T-cell (primary cell): ENCODE measurements at regions not wholly inside any gene's neighbourhood (a gene's known extent, or its start where the extent isn't known, plus 50 kb on each side); places are given as distances from the start of the nearest gene placed in this dataset.

Experiments
- ATAC-seq, 4 experiments: fragments of 200-7000 bp in 3 of 4; fragments of 150-1000 bp in 1 of 4; cut with Tn5 transposase; replicated peaks in 1 of 4; 1 replicate in 3 of 4; 2 replicates in 1 of 4; pipeline ENCODE4 v1.10.0; 2021; ENCODE audit warnings: moderate library complexity in 3 of 4, mild to moderate bottlenecking in 2 of 4, moderate number of reproducible peaks in 1 of 4
- CTCF ChIA-PET, 2 donors: fragments of 300-600 bp; sonication (Branson Sonifier 250); formaldehyde crosslinking; loops; one replicate each; lab custom pipeline; 2022; ENCODE audit warnings: antibody characterized with exemption in 2 of 2; lab: Charles Lee
- POLR2A ChIA-PET, 2 donors: fragments of 300-600 bp; sonication (Branson Sonifier 250); formaldehyde crosslinking; loops; one replicate each; lab custom pipeline; 2022; ENCODE audit warnings: antibody characterized with exemption in 2 of 2; lab: Charles Lee
- DNase-seq, 35 experiments: peaks; one replicate each; pipeline versions ENCODE4 v3.0.0 to v3.0.0-alpha.2; 2013 to 2023
- H3K27ac ChIP-seq: one replicate; pipeline ENCODE4 v1.5.1; 2013; ENCODE audit warnings: low read length
- H3K27me3 ChIP-seq, 2 experiments: replicated peaks in 1 of 2; 1 replicate in 1 of 2; 2 replicates in 1 of 2; pipeline versions ENCODE4 v1.6.1 to v1.7.0; 2013; ENCODE audit warnings: low read length in 1 of 2, mixed read lengths in 1 of 2; ENCODE audit not compliant: control insufficient read depth in 2 of 2, insufficient read depth in 2 of 2; ENCODE audit errors: extremely low read depth in 1 of 2
- H3K36me3 ChIP-seq, 2 donors: 1 replicate in 1 of 2; 2 replicates in 1 of 2; pipeline versions ENCODE4 v1.6.1 to v1.7.0; 2013; ENCODE audit warnings: low read length in 1 of 2; ENCODE audit not compliant: control insufficient read depth in 2 of 2, insufficient read depth in 1 of 2; ENCODE audit errors: extremely low read depth in 1 of 2
- H3K4me1 ChIP-seq, 2 experiments: 1 replicate in 1 of 2; 2 replicates in 1 of 2; pipeline versions ENCODE4 v1.6.1 to v1.7.0; 2013; ENCODE audit warnings: low read length in 2 of 2, mixed read lengths in 1 of 2; ENCODE audit not compliant: insufficient read depth in 2 of 2, control insufficient read depth in 1 of 2; ENCODE audit errors: extremely low read depth in 1 of 2
- H3K4me3 ChIP-seq, 2 donors: 1 replicate in 1 of 2; 2 replicates in 1 of 2; pipeline versions ENCODE4 v1.5.1 to v1.7.0; 2013; ENCODE audit warnings: mild to moderate bottlenecking in 2 of 2, low read length in 1 of 2, moderate library complexity in 1 of 2; ENCODE audit not compliant: control insufficient read depth in 1 of 2; ENCODE audit errors: extremely low read depth in 1 of 2
- H3K9me3 ChIP-seq: 2 replicates; pipeline ENCODE4 v1.7.0; 2013
- H3K27ac Mint-ChIP-seq, 2 donors: one replicate each; pipeline ENCODE4 v1.8.0; 2020 to 2021; ENCODE audit warnings: mild to moderate bottlenecking in 2 of 2, mixed read lengths in 2 of 2
- H3K27me3 Mint-ChIP-seq, 2 donors: one replicate each; pipeline ENCODE4 v1.8.0; 2021 to 2022; ENCODE audit warnings: mixed read lengths in 2 of 2
- H3K36me3 Mint-ChIP-seq: one replicate; pipeline ENCODE4 v1.8.0; 2021; ENCODE audit warnings: mixed read lengths
- H3K4me1 Mint-ChIP-seq, 3 donors: one replicate each; pipeline ENCODE4 v1.8.0; 2020 to 2022; ENCODE audit warnings: mixed read lengths in 3 of 3, mild to moderate bottlenecking in 1 of 3
- H3K4me3 Mint-ChIP-seq, 3 donors: one replicate each; pipeline ENCODE4 v1.8.0; 2020 to 2022; ENCODE audit warnings: mild to moderate bottlenecking in 3 of 3, mixed read lengths in 3 of 3, moderate library complexity in 3 of 3
- H3K9me3 Mint-ChIP-seq, 3 donors: one replicate each; pipeline ENCODE4 v1.8.0; 2020 to 2022; ENCODE audit warnings: mixed read lengths in 3 of 3
- WGBS: methylation state at CpG from one replicate; pipeline ENCODE4 v1.1.5; 2013; ENCODE audit warnings: missing lambda C conversion rate; ENCODE audit not compliant: insufficient coverage; 5-methylcytosine and 5-hydroxymethylcytosine counted together

GRCh38 chr1:57550092-57550491 is 126.2 kb upstream of the DAB1 start:
- Mint-ChIP-seq H3K27me3 (peaks cover 3 to 4% of the 10 kb centered on the region in 2 donors), H3K27ac (no peak overlapping the region), H3K4me3 (no peak overlapping the region), H3K4me1 (no peaks in the 10 kb centered on the region), H3K36me3 (no peaks in the 10 kb centered on the region), H3K9me3 (peaks cover 0 to 6% (median 0%) of the 10 kb centered on the region in 3 donors)
- no peaks in the 10 kb centered on the region for H3K4me1 ChIP-seq
- H3K4me3 ChIP-seq, result no peak overlapping the region
- CTCF ChIA-PET, result no interaction called here
- H3K27ac ChIP-seq, result no peak overlapping the region
- H3K36me3 ChIP-seq, result no peaks in the 10 kb centered on the region
- no peak for DNase-seq
- WGBS, result no CpG with 5 or more reads among the region's 1 CpG
- ATAC-seq, result no peak
- no peaks in the 10 kb centered on the region for H3K27me3 ChIP-seq
- H3K9me3 ChIP-seq, result no peaks in the 10 kb centered on the region
- POLR2A ChIA-PET, result no interaction called here

- Mint-ChIP-seq H3K9me3 (peaks cover 0 to 6% (median 0%) of the 10 kb centered on the region in 3 donors), H3K27ac (no peak overlapping the region), H3K4me3 (no peak overlapping the region), H3K27me3 (peaks cover 3 to 4% of the 10 kb centered on the region in 2 donors), H3K36me3 (no peaks in the 10 kb centered on the region), H3K4me1 (no peaks in the 10 kb centered on the region)
- ATAC-seq, result no peak
- ChIA-PET POLR2A (no interaction called here), CTCF (no interaction called here)
- Histone ChIP-seq H3K4me3 (no peak overlapping the region), H3K9me3 (no peaks in the 10 kb centered on the region), H3K27me3 (no peaks in the 10 kb centered on the region), H3K27ac (no peak overlapping the region), H3K4me1 (no peaks in the 10 kb centered on the region), H3K36me3 (no peaks in the 10 kb centered on the region)
- no peak for DNase-seq
- 94% methylated on average over 2 of the region's 4 CpGs for WGBS
Measured at GRCh38 chr1:57549300-57549699, 125.4 kb upstream of the DAB1 start.

- H3K4me1 Mint-ChIP-seq, result no peaks in the 10 kb centered on the region
- peaks cover 0 to 4% (median 0%) of the 10 kb centered on the region in 3 donors for H3K9me3 Mint-ChIP-seq
- CTCF ChIA-PET, result no interaction called here
- Histone ChIP-seq H3K4me1 (no peaks in the 10 kb centered on the region), H3K36me3 (no peaks in the 10 kb centered on the region), H3K27me3 (no peaks in the 10 kb centered on the region), H3K9me3 (no peaks in the 10 kb centered on the region), H3K27ac (no peak overlapping the region), H3K4me3 (no peak overlapping the region)
- POLR2A ChIA-PET, result no interaction called here
- 14% methylated on average over 1 of the region's 5 CpGs for WGBS
- DNase-seq (no peak), ATAC-seq (no peak)
- no peak overlapping the region for H3K4me3 Mint-ChIP-seq
- no peaks in the 10 kb centered on the region for H3K36me3 Mint-ChIP-seq
- H3K27ac Mint-ChIP-seq, result no peak overlapping the region
- peaks cover 3 to 4% of the 10 kb centered on the region in 2 donors for H3K27me3 Mint-ChIP-seq
Measured at GRCh38 chr1:57546549-57547330, 122.9 kb upstream of the DAB1 start.

- Mint-ChIP-seq H3K4me3 (no peak overlapping the region), H3K9me3 (peaks cover 0 to 4% (median 4%) of the 10 kb centered on the region in 3 donors), H3K36me3 (no peaks in the 10 kb centered on the region), H3K4me1 (no peaks in the 10 kb centered on the region), H3K27me3 (peaks cover 3 to 4% of the 10 kb centered on the region in 2 donors), H3K27ac (no peak overlapping the region)
- Histone ChIP-seq H3K4me3 (no peak overlapping the region), H3K27me3 (no peaks in the 10 kb centered on the region), H3K9me3 (no peaks in the 10 kb centered on the region), H3K4me1 (no peaks in the 10 kb centered on the region), H3K36me3 (no peaks in the 10 kb centered on the region), H3K27ac (no peak overlapping the region)
- CTCF ChIA-PET, result no interaction called here
- no CpG with 5 or more reads among the region's 2 CpGs for WGBS
- ATAC-seq, result no peak
- DNase-seq, result no peak
- POLR2A ChIA-PET, result no interaction called here
Measured at GRCh38 chr1:57544345-57544744, 120.5 kb upstream of the DAB1 start.

- Histone ChIP-seq H3K9me3 (no peaks in the 10 kb centered on the region), H3K27me3 (no peaks in the 10 kb centered on the region), H3K36me3 (no peaks in the 10 kb centered on the region), H3K4me1 (no peaks in the 10 kb centered on the region), H3K27ac (no peak overlapping the region), H3K4me3 (no peak overlapping the region)
- WGBS, result no CpG with 5 or more reads among the region's 5 CpGs
- Mint-ChIP-seq H3K27ac (no peak overlapping the region), H3K4me3 (no peak overlapping the region), H3K27me3 (no peaks in the 10 kb centered on the region), H3K9me3 (peaks cover 2 to 7% (median 4%) of the 10 kb centered on the region in 3 donors), H3K36me3 (no peaks in the 10 kb centered on the region), H3K4me1 (no peaks in the 10 kb centered on the region)
- ATAC-seq, result no peak
- ChIA-PET CTCF (no interaction called here), POLR2A (interaction anchor here in 1 of 2 donors (0.6 kb wide), 1 partner anchor 17 kb away, joined by 3 read pairs; no protein-coding TSS in a partner anchor)
- no peak for DNase-seq
Measured at GRCh38 chr1:57536749-57537423, 113.0 kb upstream of the DAB1 start.

GRCh38 chr1:57532299-57532698 is 108.4 kb upstream of the DAB1 start:
- Mint-ChIP-seq H3K4me1 (no peaks in the 10 kb centered on the region), H3K4me3 (no peak overlapping the region), H3K36me3 (no peaks in the 10 kb centered on the region), H3K9me3 (peaks cover 0 to 14% (median 13%) of the 10 kb centered on the region in 3 donors), H3K27ac (no peak overlapping the region), H3K27me3 (no peaks in the 10 kb centered on the region)
- H3K4me1 ChIP-seq, result no peaks in the 10 kb centered on the region
- H3K27me3 ChIP-seq, result no peaks in the 10 kb centered on the region
- no peak overlapping the region for H3K27ac ChIP-seq
- H3K36me3 ChIP-seq, result no peaks in the 10 kb centered on the region
- DNase-seq, result no peak
- WGBS, result no CpG with 5 or more reads among the region's 1 CpG
- ATAC-seq, result no peak
- H3K4me3 ChIP-seq, result no peak overlapping the region
- ChIA-PET POLR2A (no interaction called here), CTCF (no interaction called here)
- no peaks in the 10 kb centered on the region for H3K9me3 ChIP-seq
